Ovary (tissue), 7 donors: ENCODE measurements at regions not wholly inside any gene's neighbourhood (a gene's known extent, or its start where the extent isn't known, plus 50 kb on each side); places are given as distances from the start of the nearest gene placed in this dataset.

ENCODE experiments used
- DNase-seq, 5 donors: peaks; one replicate each; pipeline ENCODE4 v3.0.0-alpha.2; 2019 to 2020
- H3K27ac ChIP-seq, 2 donors: fragments of 200-600 bp; one replicate each; pipeline versions ENCODE4 v1.5.1 to v1.8.0; 2019 to 2022
- H3K27me3 ChIP-seq: fragments of 200-600 bp; one replicate; pipeline ENCODE4 v1.8.0; 2022
- H3K36me3 ChIP-seq: fragments of 200-600 bp; sonication (generic); one replicate; pipeline ENCODE4 v1.5.1; 2019
- H3K4me1 ChIP-seq: one replicate; pipeline ENCODE4 v1.8.1; 2013; ENCODE audit warnings: mild to moderate bottlenecking, moderate library complexity; ENCODE audit not compliant: insufficient read depth
- H3K4me3 ChIP-seq: fragments of 200-600 bp; sonication (generic); one replicate; pipeline ENCODE4 v1.5.1; 2017
- H3K9me3 ChIP-seq, 2 donors: fragments of 200-600 bp in 1 of 2; sonication (generic) in 1 of 2; one replicate each; pipeline versions ENCODE4 v1.5.1 to v1.8.1; 2013 to 2019; ENCODE audit warnings: mild to moderate bottlenecking in 1 of 2, moderate library complexity in 1 of 2
- EP300 ChIP-seq: sonication (generic); formaldehyde crosslinking; IDR thresholded peaks from one replicate; pipeline ENCODE4 v1.6.1; 2017; ENCODE audit warnings: antibody characterized with exemption
- POLR2A ChIP-seq: fragments of 450-650 bp; IDR thresholded peaks from one replicate; pipeline ENCODE4 v1.6.1; 2017; ENCODE audit warnings: antibody characterized with exemption, mild to moderate bottlenecking, moderate library complexity
- WGBS, 3 donors: extraction: QIAGEN DNeasy Blood & Tissue Kit in 1 of 3; methylation state at CpG; one replicate each; pipeline versions ENCODE4 v1.1.5 to v1.1.7; 2013 to 2017; 5-methylcytosine and 5-hydroxymethylcytosine counted together
- intact Hi-C, 4 donors: fragments of 100-400 bp; cut with DNase I; formaldehyde crosslinking; loops; one replicate each; pipeline versions ENCODE4 v1.11.0 to v1.15.1; 2022 to 2023
- TF ChIP-seq, protein P1 (sequence below), 3 donors: fragments of 450-650 bp in 2 of 3; fragments of 200-600 bp in 1 of 3; IDR thresholded peaks; one replicate each; pipeline versions ENCODE4 v1.5.1 to v1.8.0; 2016 to 2022; ENCODE audit warnings: antibody characterized with exemption in 3 of 3, mild to moderate bottlenecking in 1 of 3
- donor health status: DM: no; HTN: no; CAD: no; lungs with moderate emphysema.
- donor health status: DM: no; HTN: no; CAD: no.
- donor health status: Bipolar disorder and iron deficiency.
- donor health status: DM: no; HTN: no; CAD: no.
- donor health status: DM: yes; HTN: yes; CAD: no.

DNA sequence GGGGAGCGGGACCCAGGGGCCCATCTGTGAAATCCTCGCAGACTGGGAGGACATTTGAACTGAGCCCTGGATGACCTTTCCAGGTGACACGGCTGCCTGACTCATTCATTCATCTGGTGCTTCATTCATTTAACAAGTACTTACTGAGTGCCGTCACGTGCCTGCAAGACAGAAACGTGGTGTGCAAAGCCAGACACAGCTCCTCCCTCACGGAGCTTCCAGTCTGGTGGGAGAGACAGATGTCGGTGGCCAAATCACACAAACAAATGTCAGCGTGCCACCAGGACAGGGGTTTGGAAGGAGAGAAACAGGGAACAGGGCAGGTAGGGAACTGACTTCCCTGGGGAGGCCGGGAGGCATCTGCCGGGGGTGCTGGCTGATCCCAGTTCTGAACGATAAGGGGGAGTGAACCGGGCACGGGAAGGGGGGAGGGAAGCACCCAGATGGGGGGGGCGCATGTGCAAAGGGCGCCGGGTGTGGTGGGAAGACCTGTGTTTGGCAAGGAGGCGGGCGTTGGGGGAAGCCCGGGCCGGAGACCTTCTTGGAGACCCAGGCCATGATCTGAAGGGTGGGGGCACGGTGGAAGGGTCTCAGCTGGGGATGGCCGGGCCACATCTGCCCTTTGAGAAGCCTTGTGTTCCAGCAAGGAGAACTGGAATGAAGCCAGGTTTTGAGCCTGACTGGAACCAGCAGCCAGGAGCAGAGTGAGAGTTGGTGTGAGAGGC, 93.6 kb upstream of the CIBAR2 start:
- Histone ChIP-seq H3K36me3 (no peaks in the 10 kb centered on the region), H3K9me3 (no peaks in the 10 kb centered on the region), H3K27me3 (no peaks in the 10 kb centered on the region), H3K27ac (peak overlapping the region; percentile 27 to 76), H3K4me3 (no peak overlapping the region), H3K4me1 (peaks cover 55% of the 10 kb centered on the region)
- TF ChIP-seq, protein P1, sequence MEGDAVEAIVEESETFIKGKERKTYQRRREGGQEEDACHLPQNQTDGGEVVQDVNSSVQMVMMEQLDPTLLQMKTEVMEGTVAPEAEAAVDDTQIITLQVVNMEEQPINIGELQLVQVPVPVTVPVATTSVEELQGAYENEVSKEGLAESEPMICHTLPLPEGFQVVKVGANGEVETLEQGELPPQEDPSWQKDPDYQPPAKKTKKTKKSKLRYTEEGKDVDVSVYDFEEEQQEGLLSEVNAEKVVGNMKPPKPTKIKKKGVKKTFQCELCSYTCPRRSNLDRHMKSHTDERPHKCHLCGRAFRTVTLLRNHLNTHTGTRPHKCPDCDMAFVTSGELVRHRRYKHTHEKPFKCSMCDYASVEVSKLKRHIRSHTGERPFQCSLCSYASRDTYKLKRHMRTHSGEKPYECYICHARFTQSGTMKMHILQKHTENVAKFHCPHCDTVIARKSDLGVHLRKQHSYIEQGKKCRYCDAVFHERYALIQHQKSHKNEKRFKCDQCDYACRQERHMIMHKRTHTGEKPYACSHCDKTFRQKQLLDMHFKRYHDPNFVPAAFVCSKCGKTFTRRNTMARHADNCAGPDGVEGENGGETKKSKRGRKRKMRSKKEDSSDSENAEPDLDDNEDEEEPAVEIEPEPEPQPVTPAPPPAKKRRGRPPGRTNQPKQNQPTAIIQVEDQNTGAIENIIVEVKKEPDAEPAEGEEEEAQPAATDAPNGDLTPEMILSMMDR (IDR thresholded peaks at IDR 0.05), result no peak
- TF ChIP-seq POLR2A (no peak), EP300 (no peak)
- DNase-seq, result peak; percentile 61 to 73 (median 65)
- WGBS, 3 donors, result 22 to 24% (median 23%) methylated on average over 23 of the region's 23 CpGs
- intact Hi-C loops, result no loop called here

DNA sequence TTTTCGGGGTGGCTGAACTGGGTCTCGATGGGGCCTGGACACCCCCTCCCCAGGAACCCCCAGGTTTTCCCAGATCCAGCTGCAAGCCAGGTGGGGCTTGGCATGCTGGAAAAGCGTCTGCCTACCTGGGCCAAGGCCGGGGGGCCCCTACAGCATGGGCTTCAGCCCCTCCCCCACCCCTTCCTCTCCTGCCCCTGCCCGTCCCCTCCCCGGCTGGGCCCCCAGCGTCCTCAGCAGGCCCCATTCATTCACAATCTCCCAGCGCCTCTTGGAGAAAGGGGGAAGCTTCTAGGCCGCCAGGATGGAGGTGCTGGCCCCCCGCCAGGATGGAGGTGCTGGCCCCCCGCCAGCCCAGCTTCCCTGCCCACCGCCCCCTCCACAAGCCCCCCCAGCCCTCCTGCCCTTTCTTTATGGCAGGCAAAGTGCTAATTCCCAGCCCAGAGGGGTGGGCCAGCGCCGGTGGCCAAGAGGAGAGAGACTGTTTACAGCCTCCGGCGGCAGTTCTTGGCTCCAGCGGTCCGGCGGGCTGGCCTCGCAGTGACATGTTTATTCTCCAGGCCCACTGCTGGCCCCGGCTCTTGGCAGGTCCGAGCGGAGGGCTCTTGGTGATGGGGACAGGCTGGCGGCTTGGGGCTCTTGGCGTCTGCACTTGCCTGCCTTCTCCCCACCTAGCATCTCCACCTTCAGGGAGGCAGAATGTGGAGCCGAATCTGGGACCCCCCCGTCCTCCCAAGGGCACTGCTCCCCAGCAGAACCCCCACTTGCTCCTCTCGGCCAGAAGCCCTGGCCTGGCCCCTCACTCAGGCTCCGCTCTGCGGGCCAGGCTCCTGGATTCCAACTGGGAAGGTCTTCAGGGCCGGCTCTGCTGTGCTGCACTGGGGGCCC, 94.4 kb upstream of the CIBAR2 start:
- no peaks in the 10 kb centered on the region for H3K27me3 ChIP-seq
- H3K4me3 ChIP-seq, result no peak overlapping the region
- WGBS, 3 donors, result 1 to 9% (median 5%) methylated on average over 22 to 31 of the region's 31 CpGs
- TF ChIP-seq, protein P1 (IDR thresholded peaks at IDR 0.05), result no peak
- peak; percentile 16 for TF ChIP-seq POLR2A
- DNase-seq, result peak; percentile 85 to 92 (median 89)
- intact Hi-C loops, result no loop called here
- no peaks in the 10 kb centered on the region for H3K9me3 ChIP-seq
- no peaks in the 10 kb centered on the region for H3K36me3 ChIP-seq
- peak overlapping the region; percentile 27 to 76 for H3K27ac ChIP-seq
- peaks cover 52% of the 10 kb centered on the region for H3K4me1 ChIP-seq

DNA sequence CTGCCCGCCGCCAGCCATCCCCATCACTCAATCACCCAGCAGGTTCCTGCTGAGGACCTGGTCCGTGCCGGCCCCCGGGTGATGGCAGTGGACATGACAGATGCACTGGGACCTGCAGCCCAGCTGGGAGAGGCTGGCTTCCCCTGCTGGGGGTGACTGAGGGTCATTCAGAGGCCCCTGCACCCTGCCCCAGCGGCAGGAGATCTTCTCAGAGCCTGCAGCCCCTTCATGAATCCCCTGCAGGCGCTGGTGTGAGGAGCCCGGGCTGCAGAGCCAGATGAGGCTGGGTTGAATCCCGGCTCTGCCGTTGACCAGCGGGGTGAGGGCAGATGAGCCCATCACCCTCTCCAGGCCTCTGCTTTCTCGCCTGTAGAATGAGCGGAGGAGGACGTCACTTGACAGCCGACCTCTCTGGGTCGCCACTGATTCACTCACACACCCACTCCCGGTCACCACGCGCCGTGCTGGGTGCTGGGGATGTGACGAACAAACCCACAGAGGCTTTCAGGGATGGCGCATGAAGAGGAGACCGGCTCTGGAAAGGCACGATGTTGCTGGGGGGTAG, 95.2 kb upstream of the CIBAR2 start:
- Histone ChIP-seq H3K36me3 (no peaks in the 10 kb centered on the region), H3K4me3 (no peak overlapping the region), H3K9me3 (no peaks in the 10 kb centered on the region), H3K4me1 (peaks cover 48% of the 10 kb centered on the region), H3K27ac (peak overlapping the region in 1 of 2 donors; percentile 76), H3K27me3 (no peaks in the 10 kb centered on the region)
- intact Hi-C loops, result no loop called here
- 68 to 79% (median 78%) methylated on average over 19 to 24 of the region's 24 CpGs for WGBS, 3 donors
- TF ChIP-seq EP300, result no peak
- DNase-seq, result peak in 1 of 5 donors; percentile 55

DNA sequence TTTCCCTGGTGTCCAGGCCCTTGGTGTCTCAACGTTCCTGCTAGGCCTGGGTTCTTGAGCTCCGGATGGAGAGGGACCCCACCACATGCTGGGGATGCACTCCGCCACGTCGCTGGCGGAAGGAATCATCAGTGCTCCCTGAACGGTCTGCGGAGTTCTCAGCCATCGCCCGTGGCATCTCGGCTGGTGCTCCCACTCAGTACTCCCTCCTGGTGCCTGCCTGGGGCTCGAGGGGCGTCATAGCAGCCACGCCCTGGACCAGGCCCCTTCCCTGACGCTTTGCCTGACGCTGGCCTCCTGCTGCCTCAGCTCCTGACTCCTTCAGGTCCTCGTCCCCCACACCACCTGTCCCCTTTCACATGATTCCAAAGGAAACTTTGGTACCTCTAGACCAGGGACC, 95.9 kb upstream of the CIBAR2 start:
- H3K36me3 ChIP-seq, result no peaks in the 10 kb centered on the region
- peak in 2 of 5 donors; percentile 41 to 52 for DNase-seq
- H3K27me3 ChIP-seq, result no peaks in the 10 kb centered on the region
- H3K4me3 ChIP-seq, result no peak overlapping the region
- 96 to 98% (median 96%) methylated on average over 17 of the region's 17 CpGs for WGBS, 3 donors
- peak overlapping the region in 1 of 2 donors; percentile 76 for H3K27ac ChIP-seq
- H3K4me1 ChIP-seq, result peaks cover 46% of the 10 kb centered on the region
- TF ChIP-seq EP300 (no peak), POLR2A (no peak)
- TF ChIP-seq, protein P1 (IDR thresholded peaks at IDR 0.05), result no peak
- no peaks in the 10 kb centered on the region for H3K9me3 ChIP-seq
- intact Hi-C loops, result no loop called here
